ENCODE measurements at regions not wholly inside any gene's neighbourhood (a gene's known extent, or its start where the extent isn't known, plus 50 kb on each side); places are given as distances from the start of the nearest gene placed in this dataset.
"Not testable (repeated sequence)": the region's sequence is repeated elsewhere in the genome, so short reads cannot be mapped to it uniquely, and the experiment has no call there.

DNA sequence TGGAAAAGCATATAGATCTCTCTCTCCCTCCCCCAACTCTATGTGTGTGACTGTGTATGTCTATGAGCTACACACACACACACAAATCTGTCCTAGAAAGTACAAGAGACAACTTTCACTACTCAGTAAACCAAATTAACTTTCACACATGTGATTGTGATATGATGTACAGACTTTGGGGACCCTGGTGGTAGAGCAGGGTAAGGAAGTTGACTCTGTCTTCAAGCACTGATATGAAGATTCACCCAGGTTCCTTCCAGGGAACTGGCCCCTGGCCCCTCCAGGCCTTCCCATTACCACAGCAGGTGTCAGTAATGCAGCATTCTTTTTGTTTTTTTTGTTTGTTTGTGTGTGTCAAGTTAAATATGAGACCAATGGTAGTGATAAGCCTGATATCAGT is 66.1 kb upstream of the PTH start:
- Histone ChIP-seq H3K36me3 (ENCODE audit: control insufficient read depth in 2 of 2, insufficient read depth in 2 of 2, low read length in 1 of 2) (no peaks in the 10 kb centered on the region), H3K4me1 (ENCODE audit: control insufficient read depth, insufficient read depth, low read length) (no peaks in the 10 kb centered on the region), H3K4me3 (no peak overlapping the region), H3K27me3 (replicated peaks in 1 of 2; ENCODE audit: control insufficient read depth in 2 of 2, insufficient read depth in 2 of 2, low read length in 1 of 2) (no peaks in the 10 kb centered on the region), H3K4me2 (ENCODE audit: control insufficient read depth, insufficient read depth) (no peak overlapping the region), H3K27ac (ENCODE audit: control insufficient read depth, insufficient read depth) (no peak overlapping the region), H4K20me1 (ENCODE audit: control insufficient read depth, insufficient read depth) (no peaks in the 10 kb centered on the region), H3K9ac (ENCODE audit: control insufficient read depth, insufficient read depth, low read length) (no peak overlapping the region), H3K9me3 (replicated peaks; ENCODE audit: control insufficient read depth, insufficient read depth, low read length) (no peaks in the 10 kb centered on the region), H3K79me2 (ENCODE audit: control insufficient read depth, insufficient read depth, low read length) (no peaks in the 10 kb centered on the region), H2AFZ (ENCODE audit: control insufficient read depth, low read depth, low read length) (no peak overlapping the region)
- SMC1A ChIA-PET (ENCODE audit: uncharacterized antibody, unreplicated experiment), result no interaction called here
- intact Hi-C loops (cut with micrococcal nuclease; ENCODE audit: unreplicated experiment), result no loop called here
- TF ChIP-seq ZZZ3 (IDR thresholded peaks at IDR 0.05; ENCODE audit: control insufficient read depth, insufficient read length, low read depth) (no peak), NBN (IDR thresholded peaks at IDR 0.05) (no peak), SUZ12 (IDR thresholded peaks at IDR 0.05; ENCODE audit: unreplicated experiment) (no peak), KLF5 (IDR thresholded peaks at IDR 0.05; ENCODE audit: partially characterized antibody) (no peak), ZNF622 (IDR thresholded peaks at IDR 0.05) (no peak), ZBED1 (IDR thresholded peaks at IDR 0.05; ENCODE audit: borderline replicate concordance) (no peak), GATAD2B (conservative IDR thresholded peaks at IDR 0.05; ENCODE audit: low read depth) (no peak), RAD21 (IDR thresholded peaks at IDR 0.05; ENCODE audit: insufficient read depth, low read depth, low read length) (no peak), FOS (IDR thresholded peaks at IDR 0.05; ENCODE audit: borderline replicate concordance, extremely low read depth, insufficient read length) (no peak), SMAD5 (IDR thresholded peaks at IDR 0.05; ENCODE audit: low read depth) (no peak), POLR2A (IDR thresholded peaks at IDR 0.05; ENCODE audit: low read depth, low read length) (no peak)
- TF ChIP-seq, protein P1, sequence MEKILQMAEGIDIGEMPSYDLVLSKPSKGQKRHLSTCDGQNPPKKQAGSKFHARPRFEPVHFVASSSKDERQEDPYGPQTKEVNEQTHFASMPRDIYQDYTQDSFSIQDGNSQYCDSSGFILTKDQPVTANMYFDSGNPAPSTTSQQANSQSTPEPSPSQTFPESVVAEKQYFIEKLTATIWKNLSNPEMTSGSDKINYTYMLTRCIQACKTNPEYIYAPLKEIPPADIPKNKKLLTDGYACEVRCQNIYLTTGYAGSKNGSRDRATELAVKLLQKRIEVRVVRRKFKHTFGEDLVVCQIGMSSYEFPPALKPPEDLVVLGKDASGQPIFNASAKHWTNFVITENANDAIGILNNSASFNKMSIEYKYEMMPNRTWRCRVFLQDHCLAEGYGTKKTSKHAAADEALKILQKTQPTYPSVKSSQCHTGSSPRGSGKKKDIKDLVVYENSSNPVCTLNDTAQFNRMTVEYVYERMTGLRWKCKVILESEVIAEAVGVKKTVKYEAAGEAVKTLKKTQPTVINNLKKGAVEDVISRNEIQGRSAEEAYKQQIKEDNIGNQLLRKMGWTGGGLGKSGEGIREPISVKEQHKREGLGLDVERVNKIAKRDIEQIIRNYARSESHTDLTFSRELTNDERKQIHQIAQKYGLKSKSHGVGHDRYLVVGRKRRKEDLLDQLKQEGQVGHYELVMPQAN (conservative IDR thresholded peaks at IDR 0.05), result no peak
- TF ChIP-seq, protein P2, sequence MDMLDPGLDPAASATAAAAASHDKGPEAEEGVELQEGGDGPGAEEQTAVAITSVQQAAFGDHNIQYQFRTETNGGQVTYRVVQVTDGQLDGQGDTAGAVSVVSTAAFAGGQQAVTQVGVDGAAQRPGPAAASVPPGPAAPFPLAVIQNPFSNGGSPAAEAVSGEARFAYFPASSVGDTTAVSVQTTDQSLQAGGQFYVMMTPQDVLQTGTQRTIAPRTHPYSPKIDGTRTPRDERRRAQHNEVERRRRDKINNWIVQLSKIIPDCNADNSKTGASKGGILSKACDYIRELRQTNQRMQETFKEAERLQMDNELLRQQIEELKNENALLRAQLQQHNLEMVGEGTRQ (IDR thresholded peaks at IDR 0.05; ENCODE audit: borderline replicate concordance, low read depth, low read length), result no peak
- in situ Hi-C loops (cut with MboI), result no loop called here
- no peak for ATAC-seq
- DNase-seq (ENCODE audit: low read depth, low spot score), result no peak
- CTCF ChIA-PET, result no interaction called here
- POLR2A ChIA-PET, result no interaction called here
- RAD21 ChIA-PET (ENCODE audit: unreplicated experiment), result no interaction called here
- BruUV-seq (replicated peaks), result no TSS peak
- no peak for FAIRE-seq

GRCh38 chr11:13560341-13560740 is 64.5 kb upstream of the PTH start:
- CTCF ChIA-PET; H3K4me3 ChIP-seq; BruUV-seq (replicated peaks); FAIRE-seq; ATAC-seq; H3K9me3 ChIP-seq (replicated peaks; ENCODE audit: control insufficient read depth, insufficient read depth, low read length); H2AFZ ChIP-seq (ENCODE audit: control insufficient read depth, low read depth, low read length); intact Hi-C loops (cut with micrococcal nuclease; ENCODE audit: unreplicated experiment); POLR2A ChIA-PET; in situ Hi-C loops (cut with MboI); H3K27ac ChIP-seq (ENCODE audit: control insufficient read depth, insufficient read depth); SMC1A ChIA-PET (ENCODE audit: uncharacterized antibody, unreplicated experiment); H4K20me1 ChIP-seq (ENCODE audit: control insufficient read depth, insufficient read depth); H3K36me3 ChIP-seq (ENCODE audit: control insufficient read depth in 2 of 2, insufficient read depth in 2 of 2, low read length in 1 of 2); H3K4me1 ChIP-seq (ENCODE audit: control insufficient read depth, insufficient read depth, low read length); H3K27me3 ChIP-seq (replicated peaks in 1 of 2; ENCODE audit: control insufficient read depth in 2 of 2, insufficient read depth in 2 of 2, low read length in 1 of 2); H3K4me2 ChIP-seq (ENCODE audit: control insufficient read depth, insufficient read depth); DNase-seq (ENCODE audit: low read depth, low spot score); RAD21 ChIA-PET (ENCODE audit: unreplicated experiment); H3K79me2 ChIP-seq (ENCODE audit: control insufficient read depth, insufficient read depth, low read length); H3K9ac ChIP-seq (ENCODE audit: control insufficient read depth, insufficient read depth, low read length): not testable (repeated sequence)
- WGBS (ENCODE audit: insufficient coverage, insufficient replicate concordance, low lambda C conversion rate, missing lambda C conversion rate), result 20% methylated on average over 11 of the region's 11 CpGs
